Activated CD4-positive, alpha-beta T cell treated with anti-CD3 and anti-CD28 coated beads, Interleukin-2, amount 50 U/mL, for 48 hours (primary cell): ENCODE measurements at regions not wholly inside any gene's neighbourhood (a gene's known extent, or its start where the extent isn't known, plus 50 kb on each side); places are given as distances from the start of the nearest gene placed in this dataset.
"Not testable (repeated sequence)": the region's sequence is repeated elsewhere in the genome, so short reads cannot be mapped to it uniquely, and the experiment has no call there.

Experiments used
- DNase-seq, 2 experiments: peaks; one replicate each; pipeline ENCODE4 v3.0.0-alpha.2; 2020

DNA sequence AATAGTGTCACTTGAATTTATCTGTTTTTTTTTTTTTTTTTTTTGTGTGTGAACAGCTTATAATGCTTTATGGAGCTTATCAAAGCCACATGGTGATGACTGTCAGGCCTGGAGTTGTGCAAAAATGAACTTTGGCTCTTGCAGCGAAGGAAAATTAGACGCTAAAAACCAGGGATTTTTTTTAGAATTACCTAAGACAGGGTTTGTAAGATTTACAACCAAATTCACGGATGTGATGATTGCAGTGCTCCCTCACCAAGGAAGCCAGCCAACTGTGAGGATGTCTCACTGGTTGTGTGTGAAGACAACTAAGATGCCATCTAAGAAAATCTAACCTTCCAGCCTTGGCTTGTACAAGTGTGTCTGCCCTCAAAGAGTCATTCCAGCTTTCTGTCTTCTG is 127.1 kb upstream of the SLC4A4 start:
- DNase-seq = no peak

- DNase-seq = no peak
These were observed 126.6 kb upstream of the SLC4A4 start for GRCh38 chr4:71212216-71212615.

GRCh38 chr4:71214578-71214977 is 124.2 kb upstream of the SLC4A4 start:
- DNase-seq = no peak

DNA sequence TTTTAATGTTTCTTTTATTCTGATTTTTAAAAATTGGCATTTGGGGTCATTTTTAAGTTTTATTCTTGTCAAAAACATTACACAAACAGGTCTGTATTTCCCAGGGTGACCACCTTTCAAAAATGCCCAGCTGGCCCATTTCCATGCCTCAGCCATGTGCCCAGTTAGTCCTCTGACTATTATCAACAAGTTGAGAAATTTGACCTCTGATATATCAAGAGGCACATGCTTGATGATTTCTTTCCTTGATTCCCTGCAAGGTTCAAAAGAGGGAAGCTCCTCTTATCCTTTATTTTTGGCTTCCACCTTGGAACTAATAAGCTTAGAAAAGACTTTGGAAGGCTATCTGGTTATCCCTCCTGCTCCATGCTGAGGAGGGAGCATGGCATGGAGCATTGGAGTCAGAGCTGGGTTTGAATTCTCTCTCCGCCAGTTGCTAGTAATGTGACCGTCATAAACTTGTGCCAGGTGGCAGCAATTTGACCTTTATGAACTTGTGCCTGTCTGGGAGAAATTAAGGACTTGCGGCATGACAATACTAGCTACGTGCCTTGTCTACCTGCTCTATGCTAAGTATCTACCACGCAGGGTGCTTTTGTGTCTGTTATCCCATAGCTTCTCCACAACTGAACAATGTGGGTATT is 122.4 kb upstream of the SLC4A4 start:
- DNase-seq = no peak

- no peak for DNase-seq
These were observed 121.1 kb upstream of the SLC4A4 start for GRCh38 chr4:71217688-71218087.

GRCh38 chr4:71220848-71221247 is 118.0 kb upstream of the SLC4A4 start:
- not testable (repeated sequence) for DNase-seq

- no peak for DNase-seq
These were observed 117.0 kb upstream of the SLC4A4 start for GRCh38 chr4:71221510-71222466.

DNA sequence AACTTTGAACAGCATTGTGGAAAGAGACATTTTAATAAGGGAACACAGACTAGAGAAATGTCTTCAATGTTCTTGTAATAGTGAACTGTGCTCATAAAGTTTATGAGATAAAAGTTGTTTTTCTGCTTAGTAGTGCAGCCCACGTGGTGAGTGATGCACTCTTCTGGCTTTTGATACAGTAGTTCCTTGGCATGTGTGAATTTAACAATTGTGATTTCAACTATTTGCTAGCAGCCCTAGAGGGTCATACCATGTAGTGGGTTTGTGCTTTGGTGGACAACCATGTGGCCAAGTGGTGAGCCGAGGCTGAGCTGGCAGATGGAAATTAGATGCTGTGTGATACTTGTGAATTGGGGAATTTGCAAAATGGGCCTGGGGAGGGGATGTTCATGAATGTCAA is 116.2 kb upstream of the SLC4A4 start:
- no peak for DNase-seq

- no peak for DNase-seq
These were observed 109.1 kb upstream of the SLC4A4 start for GRCh38 chr4:71229477-71230270.

- DNase-seq = no peak
These were observed 108.3 kb upstream of the SLC4A4 start for GRCh38 chr4:71230271-71231128.

DNA sequence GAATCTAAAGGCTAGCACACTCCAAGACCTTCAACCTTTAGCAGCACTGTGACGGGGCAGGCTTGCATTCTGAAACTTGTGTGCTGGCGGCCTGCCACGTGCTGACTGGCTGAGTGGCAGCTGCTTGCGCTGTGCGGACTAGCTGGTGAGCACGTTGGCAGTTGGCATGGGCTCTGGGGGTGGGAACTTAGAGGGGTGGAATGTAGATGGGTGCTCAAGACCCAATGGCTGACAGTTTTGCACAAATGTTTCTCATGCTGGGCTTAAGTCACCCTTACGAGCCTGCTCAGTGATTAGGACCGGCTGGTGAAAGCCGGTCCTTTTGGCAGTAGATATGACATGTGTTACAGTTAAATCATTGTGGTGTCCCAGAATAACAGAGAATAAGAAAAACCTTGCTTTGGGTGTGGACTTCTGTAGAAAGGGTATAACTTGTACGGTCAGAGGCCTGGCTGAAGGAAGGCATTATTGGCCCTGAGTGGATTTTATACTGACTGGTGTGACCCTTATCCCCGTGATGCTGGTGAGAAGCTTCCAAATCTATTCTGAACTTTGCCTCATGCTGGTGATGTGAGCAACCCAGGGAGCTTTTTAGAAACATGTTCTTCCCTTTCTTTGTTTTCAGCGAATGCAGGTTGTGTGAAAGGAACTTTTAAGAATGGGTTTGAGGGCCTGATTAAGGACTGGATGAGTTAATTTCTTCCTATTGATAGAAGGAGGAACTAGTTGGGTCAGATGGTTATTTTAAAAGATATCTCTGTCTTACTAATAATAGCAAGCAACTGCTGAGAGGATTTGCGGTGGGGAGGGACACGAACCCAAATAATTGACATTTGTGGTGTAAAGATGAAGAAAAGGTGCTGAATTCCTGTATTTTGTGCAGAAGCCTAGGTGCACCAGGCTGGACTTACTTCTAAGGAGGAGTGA is 107.4 kb upstream of the SLC4A4 start:
- no peak for DNase-seq

DNA sequence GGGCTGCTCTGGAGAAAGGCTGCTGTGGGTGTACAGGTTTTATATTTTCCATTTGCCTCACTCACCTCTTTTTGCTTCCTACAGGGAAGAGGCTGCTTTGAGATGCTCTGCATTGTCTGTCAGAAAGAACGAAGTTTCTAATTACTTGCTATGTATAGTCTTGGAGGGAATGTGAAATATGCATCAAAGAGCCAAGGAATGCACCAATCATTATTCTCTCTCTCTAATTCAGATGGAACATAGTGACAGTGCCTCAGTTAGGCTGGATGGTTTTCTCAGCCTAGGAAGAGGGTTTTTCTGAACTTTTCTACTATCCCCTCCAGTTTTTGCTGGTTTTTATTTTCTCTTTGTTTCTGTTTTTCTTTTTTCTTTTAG is 106.8 kb upstream of the SLC4A4 start:
- DNase-seq = no peak

- no peak for DNase-seq
These were observed 106.0 kb upstream of the SLC4A4 start for GRCh38 chr4:71232846-71233245.

DNA sequence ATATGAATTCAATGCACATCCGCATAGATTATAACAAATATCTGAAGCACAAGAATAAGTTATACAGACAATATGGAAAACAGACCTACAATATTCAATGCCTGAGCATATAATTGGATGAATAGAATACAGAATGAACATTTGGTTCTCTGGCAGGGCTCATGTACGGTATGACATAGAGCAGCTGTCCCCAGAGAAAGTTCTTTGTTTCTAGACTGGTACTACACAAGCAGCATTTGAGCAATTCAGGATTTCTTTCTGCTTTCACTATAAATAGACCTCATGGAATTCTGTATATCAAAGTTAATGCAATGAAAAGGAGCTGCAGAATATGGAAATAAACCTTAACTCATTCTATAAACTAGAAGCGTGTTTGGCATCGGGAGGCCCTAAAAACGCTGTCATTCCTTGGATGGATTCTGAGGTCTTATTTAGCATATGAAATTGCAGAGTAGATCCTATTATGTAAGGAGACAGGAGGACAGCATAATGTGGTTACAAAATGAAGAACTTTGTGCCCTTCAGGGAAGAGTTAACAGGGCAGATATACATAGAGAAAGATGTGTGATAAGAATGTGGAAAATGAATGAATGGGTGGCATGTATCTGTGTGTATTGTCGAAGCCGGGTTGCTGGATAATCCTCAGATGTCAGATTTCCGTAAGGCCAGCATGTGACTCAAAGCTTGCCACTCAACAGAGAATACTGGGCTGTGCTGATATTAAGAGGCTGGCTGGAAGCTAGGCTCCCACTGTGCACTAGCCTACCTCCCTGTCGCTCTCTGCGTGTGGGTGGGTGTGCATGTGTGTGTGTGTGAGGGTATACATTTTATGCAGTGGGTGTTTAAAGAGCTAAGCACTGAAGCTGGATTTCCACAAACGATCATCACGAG is 103.3 kb upstream of the SLC4A4 start:
- DNase-seq = no peak

GRCh38 chr4:71236226-71236625 is 102.6 kb upstream of the SLC4A4 start:
- DNase-seq = no peak

- no peak for DNase-seq
These were observed 101.2 kb upstream of the SLC4A4 start for GRCh38 chr4:71237641-71238040.

DNA sequence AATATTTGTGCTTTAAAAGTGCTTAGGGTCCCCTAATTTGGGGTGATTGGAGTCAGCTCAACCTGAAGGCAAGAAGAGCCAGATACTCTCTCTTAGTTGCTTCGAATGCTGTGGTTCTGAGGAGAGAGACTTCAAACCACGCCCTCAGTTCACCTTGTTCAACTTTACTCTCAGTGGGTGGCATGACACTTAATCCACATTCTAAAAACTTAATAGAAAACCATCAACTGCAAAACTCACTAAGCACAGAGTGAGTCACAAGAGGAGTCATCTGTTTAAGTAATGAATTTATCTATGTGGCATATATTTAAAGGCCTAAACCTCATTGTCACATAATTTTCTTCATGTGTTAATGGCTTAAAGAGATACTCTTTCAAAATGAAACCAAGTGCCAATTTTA is 99.5 kb upstream of the SLC4A4 start:
- no peak for DNase-seq

DNA sequence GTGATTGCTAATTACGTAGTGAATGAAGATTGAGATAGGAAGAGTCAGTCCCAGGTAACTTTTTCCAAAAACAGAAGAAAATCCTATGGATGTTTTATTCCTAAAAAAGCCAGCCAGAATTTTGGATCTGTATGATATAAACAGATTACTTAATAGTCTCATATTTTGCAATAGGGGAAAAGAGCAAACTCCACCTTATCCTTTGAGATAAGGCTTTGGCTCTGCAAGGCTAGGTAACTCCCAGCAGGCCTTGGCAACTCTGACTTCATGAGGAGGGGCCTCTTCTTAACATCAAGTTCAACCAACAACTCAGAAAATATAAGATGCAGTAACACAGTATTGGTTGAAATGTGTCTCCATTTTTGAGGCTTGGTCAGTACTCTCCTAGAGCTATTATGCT is 98.7 kb upstream of the SLC4A4 start:
- no peak for DNase-seq

DNA sequence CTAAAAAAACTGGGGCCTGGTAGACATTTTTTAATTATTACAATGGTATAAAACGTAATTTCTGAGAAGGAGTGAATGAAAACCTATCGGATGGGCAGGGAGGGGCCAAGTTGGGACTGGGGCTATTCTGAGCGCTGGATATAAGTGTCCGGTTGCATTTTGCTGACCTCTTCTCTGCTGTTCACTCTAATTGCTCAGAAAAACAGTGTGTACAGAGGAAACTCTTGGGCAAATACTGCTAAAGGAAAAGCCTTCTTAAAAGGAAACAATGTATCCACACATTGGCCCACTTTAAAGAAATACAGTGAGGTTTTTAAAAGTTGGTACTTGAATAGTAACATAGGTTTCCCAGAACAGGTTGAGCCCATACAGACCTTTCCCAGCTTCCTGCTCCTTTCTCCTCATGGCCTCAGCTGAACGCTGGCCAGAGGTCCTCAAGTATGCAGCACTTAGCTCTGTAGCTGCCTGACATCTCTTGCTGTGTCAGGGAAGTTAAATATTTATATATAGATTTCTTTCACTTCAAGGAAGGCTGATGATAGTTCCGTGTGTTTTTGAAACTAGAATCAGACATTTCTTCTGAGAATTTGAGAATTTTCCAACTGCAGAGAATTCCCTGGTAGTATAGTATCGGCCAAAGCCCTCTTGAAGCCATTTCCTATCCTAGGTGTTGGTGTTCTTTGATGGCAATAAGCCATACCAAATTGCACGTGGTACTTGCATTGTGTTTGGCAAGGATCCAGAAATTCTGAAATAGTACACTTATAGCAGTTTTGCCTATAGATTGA is 97.1 kb upstream of the SLC4A4 start:
- DNase-seq = no peak
